ENCODE measurements at regions not wholly inside any gene's neighbourhood (a gene's known extent, or its start where the extent isn't known, plus 50 kb on each side); places are given as distances from the start of the nearest gene placed in this dataset.
A peak's percentile ranks its signal among the peaks of the same experiment; 100 is the strongest.

- DNase-seq (ENCODE audit: low read depth), result no peak
Measured at GRCh38 chr9:88326936-88327335, 61.3 kb upstream of the SPIN1 start.

- DNase-seq (ENCODE audit: low read depth), result no peak
Measured at GRCh38 chr9:88326015-88326414, 62.2 kb upstream of the SPIN1 start.

- peak; percentile 86 for DNase-seq (ENCODE audit: low read depth)
Measured at GRCh38 chr9:88322906-88323566, 65.2 kb upstream of the SPIN1 start.

DNA sequence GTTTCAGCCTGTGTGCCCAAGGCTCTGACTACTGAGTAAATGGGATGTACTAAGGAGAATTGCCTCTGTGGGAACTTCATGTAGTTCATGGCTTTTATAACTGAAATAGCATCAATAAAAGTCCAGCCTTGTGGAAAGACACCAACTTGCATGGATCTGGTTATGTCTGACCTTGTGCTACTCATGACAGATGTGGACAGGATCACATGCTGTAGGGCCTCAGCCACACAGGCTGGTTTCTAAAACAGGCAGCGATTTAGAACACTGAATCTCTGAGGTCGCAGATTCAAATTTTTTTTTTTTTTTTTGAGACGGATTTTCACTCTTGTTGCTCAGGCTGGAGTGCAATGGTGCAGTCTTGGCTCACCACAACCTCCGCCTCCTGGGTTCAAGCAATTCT, 66.5 kb upstream of the SPIN1 start:
- DNase-seq (ENCODE audit: low read depth), result no peak

DNA sequence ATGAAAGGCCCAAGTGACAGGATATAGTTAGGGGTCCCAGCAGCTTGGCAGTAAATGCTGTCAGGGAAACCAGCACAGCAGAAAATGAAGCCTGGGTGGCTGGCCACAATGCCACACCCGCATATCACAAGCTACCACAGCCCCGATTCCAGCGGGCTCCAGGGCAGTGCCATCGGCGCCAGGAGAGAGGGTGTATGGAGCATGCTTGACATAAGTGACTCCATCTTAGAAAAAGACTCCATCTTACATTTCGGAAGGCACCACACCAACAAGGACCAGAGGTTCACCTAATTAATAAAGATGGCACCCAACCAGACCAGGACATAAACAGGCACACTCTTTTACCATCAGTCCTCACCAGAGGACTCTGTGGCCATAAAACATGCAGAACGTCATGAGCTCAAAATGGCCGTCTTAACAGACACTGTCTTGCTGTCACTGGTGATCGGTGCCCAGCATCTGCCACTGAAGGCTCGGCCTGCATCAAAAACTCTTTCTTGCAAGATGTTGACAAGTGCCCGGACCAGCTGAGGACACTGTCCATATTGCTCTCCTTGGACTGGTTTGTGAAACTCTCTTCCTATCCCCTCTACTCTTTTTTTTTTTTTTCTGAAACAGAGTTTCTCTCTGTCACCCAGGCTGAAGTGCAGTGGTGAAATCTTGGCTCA, 67.4 kb upstream of the SPIN1 start:
- DNase-seq (ENCODE audit: low read depth), result no peak

DNA sequence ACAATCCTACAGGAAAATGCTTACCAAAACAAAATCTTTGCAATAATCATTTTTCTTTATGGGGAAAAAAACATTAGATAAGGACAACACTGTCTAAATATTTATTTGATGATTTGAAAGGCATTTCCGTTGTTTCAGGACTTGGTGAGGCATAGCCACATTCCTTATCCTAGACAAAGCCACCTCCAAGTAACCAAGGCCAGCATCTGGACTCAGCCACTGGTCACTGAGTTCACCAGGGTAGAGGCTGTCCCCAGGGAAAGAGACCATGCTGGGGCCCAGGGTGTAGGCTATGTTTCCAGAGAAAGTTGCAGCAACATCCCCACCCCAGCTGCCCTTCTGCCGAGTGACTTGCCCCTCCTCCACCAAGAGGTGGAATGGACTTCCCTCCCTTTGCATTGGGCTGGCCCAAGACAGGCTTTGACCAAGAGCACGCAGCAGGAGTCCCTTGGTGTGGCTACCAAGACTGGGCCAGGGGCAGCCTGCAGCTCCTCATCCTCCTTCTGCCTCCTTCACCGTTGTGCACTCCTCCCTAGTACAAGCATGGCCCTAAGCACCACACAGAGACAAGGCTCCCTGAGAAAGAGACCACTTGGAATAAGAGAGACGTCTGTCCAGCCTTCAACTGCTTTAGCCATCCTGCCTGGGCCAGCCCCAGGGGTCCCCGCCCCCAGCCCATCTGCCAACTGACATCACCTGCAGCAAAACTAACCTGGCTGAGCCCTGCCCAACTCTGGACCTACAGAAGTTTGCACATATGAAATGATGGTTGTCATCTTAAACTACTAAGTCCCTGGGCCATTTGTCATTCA, 68.1 kb upstream of the SPIN1 start:
- no peak for DNase-seq (ENCODE audit: low read depth)

DNA sequence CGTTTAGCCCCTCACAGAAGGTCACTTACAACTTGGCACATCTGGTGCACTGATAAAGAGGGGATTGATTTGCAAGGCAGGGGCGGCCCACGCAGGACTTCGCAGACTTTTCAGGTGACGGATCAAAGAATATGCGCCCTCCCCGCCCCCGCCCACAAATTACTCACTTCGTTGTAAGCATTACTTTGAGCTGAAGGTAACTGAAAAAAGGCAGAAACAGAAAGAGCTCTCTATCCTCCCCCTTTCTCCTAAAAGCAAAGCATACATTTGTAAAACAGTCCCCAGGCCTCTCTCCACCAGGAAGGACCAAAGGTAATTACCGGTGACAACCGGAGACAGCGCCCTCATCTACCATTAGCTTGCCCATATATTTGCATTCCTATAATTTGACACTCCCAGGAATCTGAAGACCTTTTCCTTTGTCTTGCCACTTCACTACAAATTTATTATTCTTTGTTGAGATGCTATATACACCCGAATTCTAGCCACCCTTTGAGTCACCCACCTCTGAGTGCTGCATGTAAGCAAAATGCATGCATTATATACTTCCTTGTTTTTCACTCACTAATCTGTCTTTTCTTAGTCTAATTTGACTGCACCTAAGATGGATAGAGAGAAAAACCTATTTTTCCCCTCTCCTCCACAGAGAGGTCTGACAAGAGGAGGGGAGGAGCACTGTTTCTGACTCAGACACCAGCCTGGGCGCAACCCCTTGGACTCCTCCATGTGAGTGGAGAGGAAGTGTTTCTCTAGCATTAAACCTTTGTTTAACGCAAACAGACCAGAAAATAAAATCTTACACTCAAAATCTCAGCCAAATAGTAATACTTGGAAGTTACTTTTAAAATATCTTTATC, 74.7 kb upstream of the SPIN1 start:
- no peak for DNase-seq (ENCODE audit: low read depth)

DNA sequence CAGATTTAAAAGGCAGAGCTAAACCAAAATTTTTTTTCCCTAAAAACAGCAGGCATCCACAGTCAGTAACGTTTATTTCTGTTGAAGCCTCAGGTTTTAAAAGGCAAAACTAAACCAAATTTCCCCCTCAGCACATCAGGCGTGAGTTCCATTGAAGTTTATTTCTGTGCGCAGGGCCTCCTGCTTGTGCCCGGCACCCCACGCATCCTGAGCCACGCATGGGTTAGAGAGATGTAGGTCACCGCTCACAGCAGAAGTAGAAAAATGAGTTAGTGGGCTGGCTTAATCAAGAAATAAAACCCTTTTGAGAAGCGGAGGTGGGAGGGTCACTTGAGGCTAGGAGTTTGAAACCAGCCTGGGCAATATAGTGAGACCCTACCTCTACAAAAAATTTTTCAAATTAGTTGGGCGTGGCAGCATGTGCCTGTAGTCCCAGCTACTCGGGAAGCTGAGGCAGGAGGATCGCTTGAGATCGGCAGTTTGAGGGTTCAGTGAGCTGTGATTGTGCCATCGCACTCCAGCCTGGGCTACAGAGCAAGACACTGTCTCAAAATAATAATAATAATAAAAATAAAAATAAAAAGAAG, 75.6 kb upstream of the SPIN1 start:
- no peak for DNase-seq (ENCODE audit: low read depth)

- DNase-seq (ENCODE audit: low read depth), result no peak
Measured at GRCh38 chr9:88312045-88312444, 76.2 kb upstream of the SPIN1 start.

- no peak for DNase-seq (ENCODE audit: low read depth)
Measured at GRCh38 chr9:88310310-88310980, 77.8 kb upstream of the SPIN1 start.

DNA sequence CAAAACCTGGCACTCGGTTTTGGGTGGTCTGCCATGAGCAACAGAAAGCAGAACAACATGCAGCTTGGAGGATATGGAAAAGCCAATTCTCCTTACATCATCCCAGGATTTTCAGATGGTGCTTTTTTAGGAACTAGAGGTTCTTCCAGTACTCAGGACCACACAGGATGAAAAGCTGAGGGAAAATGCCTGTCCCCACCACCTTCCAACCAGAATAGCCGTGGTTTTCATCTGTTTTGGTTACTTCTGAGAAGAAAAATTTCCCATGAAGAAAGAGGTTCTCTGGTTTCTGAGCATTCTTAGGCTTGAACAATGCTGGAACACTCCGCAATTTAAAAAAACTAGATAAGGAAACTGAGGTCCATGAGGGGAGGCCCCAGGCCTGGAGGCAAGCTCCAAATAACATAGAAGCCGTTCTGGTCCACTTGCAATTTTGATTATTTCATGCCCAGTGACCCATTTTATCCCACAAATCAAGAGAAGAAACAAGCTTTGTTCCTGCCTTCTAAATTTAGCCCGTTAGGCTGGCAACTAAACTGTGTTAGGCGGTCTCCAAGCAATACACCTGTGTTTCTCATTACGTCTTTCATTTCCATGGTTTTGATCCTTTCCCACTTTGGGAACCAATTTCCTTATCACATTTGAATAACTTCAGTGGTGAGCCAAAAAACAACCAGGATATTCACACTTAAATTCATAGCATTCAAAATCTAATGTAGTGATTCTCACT, 79.2 kb upstream of the SPIN1 start:
- DNase-seq (ENCODE audit: low read depth), result no peak

DNA sequence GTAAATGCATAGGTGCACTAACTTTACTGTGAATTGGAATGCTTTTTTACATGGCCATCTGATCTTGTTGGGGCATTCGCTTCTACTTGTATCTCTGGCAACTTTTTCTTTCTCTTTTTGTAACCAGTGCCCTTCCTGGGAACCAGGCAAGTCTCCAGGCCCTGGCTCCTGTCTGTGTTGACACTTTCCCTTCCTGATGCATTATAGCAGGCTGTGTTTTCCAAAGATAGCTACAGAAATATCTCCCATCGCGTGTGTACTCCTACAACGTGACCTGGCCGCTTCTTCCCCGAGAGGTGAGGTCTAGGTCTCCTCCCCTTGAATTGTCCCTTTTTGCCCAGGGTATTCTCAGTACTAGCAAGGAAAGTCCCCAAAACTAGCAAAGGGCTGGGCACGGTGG, 81.1 kb upstream of the SPIN1 start:
- DNase-seq (ENCODE audit: low read depth), result no peak

- peak; percentile 21 for DNase-seq (ENCODE audit: low read depth)
Measured at GRCh38 chr9:88303721-88304451, 84.4 kb upstream of the SPIN1 start.

- DNase-seq (ENCODE audit: low read depth), result no peak
Measured at GRCh38 chr9:88302579-88303324, 85.5 kb upstream of the SPIN1 start.

DNA sequence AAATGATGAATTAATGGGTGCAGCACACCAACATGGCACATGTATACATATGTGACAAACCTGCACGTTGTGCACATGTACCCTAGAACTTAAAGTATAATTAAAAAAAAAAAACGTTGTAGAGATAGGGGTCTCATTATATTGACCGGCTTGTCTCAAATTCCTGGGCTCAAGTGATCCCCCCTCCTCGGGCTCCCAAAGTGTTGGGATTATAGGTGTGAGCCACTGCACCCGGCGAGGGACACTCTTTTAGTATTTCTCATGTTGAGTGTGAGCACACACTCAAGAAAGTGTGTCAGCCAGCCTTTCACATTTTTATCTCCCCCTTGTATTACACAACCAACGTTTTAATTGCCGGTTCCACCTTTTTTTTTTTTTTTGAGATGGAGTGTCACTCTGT, 87.7 kb upstream of the SPIN1 start:
- DNase-seq (ENCODE audit: low read depth), result no peak

DNA sequence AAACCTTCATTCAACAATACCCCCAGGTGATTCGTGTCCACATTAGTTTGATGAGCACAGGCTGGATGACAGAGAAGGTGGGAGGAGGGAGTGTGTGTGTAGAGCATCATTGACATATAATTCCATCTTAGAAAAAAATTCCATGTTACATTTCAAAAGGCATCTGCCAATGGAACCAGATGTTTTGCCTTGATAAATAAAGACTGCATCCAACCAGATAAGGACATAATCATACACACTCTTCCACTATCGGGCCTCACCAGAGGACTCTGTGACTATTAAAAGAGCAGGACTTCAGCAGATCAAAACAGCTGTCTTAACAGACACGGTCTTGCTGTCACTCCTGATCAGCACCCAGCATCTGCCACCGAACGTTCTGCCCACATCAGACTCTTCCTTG, 96.4 kb upstream of the SPIN1 start:
- DNase-seq (ENCODE audit: low read depth), result no peak

GRCh38 chr9:88291056-88291455, 97.2 kb upstream of the SPIN1 start:
- DNase-seq (ENCODE audit: low read depth), result no peak

DNA sequence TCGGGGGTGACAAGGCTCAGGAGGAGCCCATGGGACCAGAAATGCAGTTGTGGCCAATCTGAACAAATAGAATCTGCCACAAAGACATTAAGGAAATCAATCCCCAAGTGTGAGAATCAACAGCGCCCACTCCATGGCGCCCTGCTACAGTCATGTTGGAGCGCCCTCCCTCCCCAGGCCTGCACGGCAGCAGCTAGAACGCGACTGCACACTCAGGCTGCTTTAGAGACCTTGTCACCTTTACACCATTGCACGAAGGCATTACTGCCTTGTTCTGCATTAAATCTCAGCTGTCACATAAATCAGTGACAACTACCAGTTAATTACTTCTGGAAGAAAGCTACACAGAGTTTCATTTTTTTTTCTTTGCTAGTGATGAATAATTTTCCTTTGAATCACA, 98.7 kb upstream of the SPIN1 start:
- no peak for DNase-seq (ENCODE audit: low read depth)

DNA sequence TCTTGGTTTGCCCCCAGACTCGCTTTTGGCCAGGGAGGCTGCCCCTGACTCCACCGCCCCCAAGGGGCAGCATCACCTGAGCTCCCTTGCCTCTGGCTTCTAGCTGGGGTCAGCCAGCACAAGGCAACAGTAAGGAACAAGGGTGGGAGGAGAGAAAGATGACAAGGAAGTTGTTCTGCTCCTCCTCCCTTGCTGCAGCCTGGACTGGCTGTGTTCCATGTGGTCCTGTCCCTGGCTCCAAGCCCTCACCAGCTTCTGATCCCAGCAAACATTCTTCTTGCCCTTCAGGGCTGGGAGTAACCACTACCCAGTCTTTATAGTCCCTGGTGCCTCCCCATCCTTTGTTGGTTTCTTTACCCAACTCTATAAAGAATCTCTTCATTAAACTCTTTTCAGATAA, 100.3 kb upstream of the SPIN1 start:
- no peak for DNase-seq (ENCODE audit: low read depth)

All from LHCN-M2 (cell line).